PC-3 (cell line): ENCODE measurements at regions not wholly inside any gene's neighbourhood (a gene's known extent, or its start where the extent isn't known, plus 50 kb on each side); places are given as distances from the start of the nearest gene placed in this dataset.

ENCODE experiments used
- ATAC-seq: fragments of 200-7000 bp; cut with Tn5 transposase; 2 replicates; pipeline ENCODE4 v1.9.1; 2020; ENCODE audit warnings: mild to moderate bottlenecking, moderate library complexity
- BruUV-seq: library from RNA; stranded (reverse); fragments of 400-500 nt; replicated peaks from 2 replicates; lab custom pipeline; 2021; lab: Mats Ljungman, UMichigan
- CTCF ChIA-PET: fragments of 300-600 bp; sonication (Branson Sonifier 250); formaldehyde crosslinking; loops from one replicate; lab custom pipeline; 2022; ENCODE audit warnings: antibody characterized with exemption; lab: Charles Lee
- POLR2A ChIA-PET: fragments of 300-600 bp; sonication (Branson Sonifier 250); formaldehyde crosslinking; loops from one replicate; lab custom pipeline; 2022; ENCODE audit warnings: antibody characterized with exemption; ENCODE audit not compliant: unreplicated experiment; lab: Charles Lee
- DNase-seq: peaks from one replicate; pipeline ENCODE4 v3.0.0-alpha.2; 2015
- H2AFZ ChIP-seq: fragments of 300-600 bp; sonication (generic); 2 replicates; pipeline ENCODE4 v1.6.0; 2016; ENCODE audit warnings: antibody characterized with exemption, low read length
- H3F3A ChIP-seq: fragments of 300-600 bp; sonication (generic); one replicate; pipeline ENCODE4 v1.6.0; 2017; ENCODE audit warnings: antibody characterized with exemption, low read length, control low read depth, mild to moderate bottlenecking; ENCODE audit not compliant: unreplicated experiment
- H3K27ac ChIP-seq: fragments of 300-600 bp; sonication (generic); 2 replicates; pipeline ENCODE4 v1.5.1; 2016; ENCODE audit warnings: mild to moderate bottlenecking, low read length
- H3K27me3 ChIP-seq: fragments of 300-600 bp; sonication (generic); 2 replicates; pipeline ENCODE4 v1.6.1; 2016; ENCODE audit warnings: low read length, mixed read lengths
- H3K36me3 ChIP-seq: fragments of 300-600 bp; sonication (generic); 2 replicates; pipeline ENCODE4 v1.6.1; 2016; ENCODE audit warnings: low read depth, mixed run types, low read length, mixed read lengths
- H3K4me1 ChIP-seq: fragments of 300-600 bp; sonication (generic); 2 replicates; pipeline ENCODE4 v1.5.1; 2016; ENCODE audit warnings: low read length; ENCODE audit not compliant: insufficient read depth
- H3K4me2 ChIP-seq: fragments of 300-600 bp; sonication (generic); 2 replicates; pipeline ENCODE4 v1.6.0; 2016; ENCODE audit warnings: low read length
- H3K4me3 ChIP-seq: fragments of 300-600 bp; sonication (generic); 2 replicates; pipeline ENCODE4 v1.5.1; 2016; ENCODE audit warnings: mild to moderate bottlenecking, low read length, mixed read lengths
- H3K79me2 ChIP-seq: fragments of 300-600 bp; sonication (generic); 2 replicates; pipeline ENCODE4 v1.6.1; 2017; ENCODE audit warnings: low read length, mixed read lengths
- H3K9ac ChIP-seq: fragments of 300-600 bp; sonication (generic); 2 replicates; pipeline ENCODE4 v1.6.0; 2016; ENCODE audit warnings: mild to moderate bottlenecking, low read length
- H3K9me2 ChIP-seq: fragments of 300-600 bp; sonication (generic); replicated peaks from 2 replicates; pipeline ENCODE4 v1.6.1; 2016; ENCODE audit warnings: mixed run types, low read length, mixed read lengths
- H3K9me3 ChIP-seq: fragments of 300-600 bp; sonication (generic); 2 replicates; pipeline ENCODE4 v1.6.1; 2016; ENCODE audit warnings: low read length, mixed read lengths
- H4K20me1 ChIP-seq: fragments of 300-600 bp; sonication (generic); 2 replicates; pipeline ENCODE4 v1.6.1; 2016; ENCODE audit warnings: low read length, mixed read lengths
- EZH2 ChIP-seq: fragments of 300-600 bp; sonication (generic); IDR thresholded peaks from one replicate; pipeline ENCODE4 v1.6.1; 2017; ENCODE audit warnings: antibody characterized with exemption, mild to moderate bottlenecking, low read length; ENCODE audit not compliant: unreplicated experiment
- EZH2phosphoT487 ChIP-seq: fragments of 300-600 bp; sonication (generic); IDR thresholded peaks from 2 replicates; pipeline ENCODE4 v1.6.1; 2018; ENCODE audit warnings: mild to moderate bottlenecking, antibody characterized with exemption, low read length, borderline replicate concordance
- intact Hi-C: fragments of 100-400 bp; cut with micrococcal nuclease; formaldehyde crosslinking; loops from 2 replicates; pipeline ENCODE4 v1.9.0; 2023
- TF ChIP-seq, protein P1 (sequence below): fragments of 300-600 bp; sonication (generic); conservative IDR thresholded peaks from 2 replicates; pipeline ENCODE4 v1.5.1; 2017; ENCODE audit warnings: antibody characterized with exemption, low read depth, mild to moderate bottlenecking, low read length

GRCh38 chr3:31167666-31168065, 273.2 kb upstream of the GADL1 start:
- no TSS peak for BruUV-seq
- DNase-seq: no peak
- ChIA-PET POLR2A (interaction anchor here (0.6 kb wide), 1 partner anchor 1120 kb away, joined by 3 read pairs; no protein-coding TSS in a partner anchor), CTCF (no interaction called here)
- H3F3A ChIP-seq: no peaks in the 10 kb centered on the region
- no peaks in the 10 kb centered on the region for H4K20me1 ChIP-seq
- no peak overlapping the region for H3K27ac ChIP-seq
- no peaks in the 10 kb centered on the region for H3K9me2 ChIP-seq
- TF ChIP-seq, protein P1, sequence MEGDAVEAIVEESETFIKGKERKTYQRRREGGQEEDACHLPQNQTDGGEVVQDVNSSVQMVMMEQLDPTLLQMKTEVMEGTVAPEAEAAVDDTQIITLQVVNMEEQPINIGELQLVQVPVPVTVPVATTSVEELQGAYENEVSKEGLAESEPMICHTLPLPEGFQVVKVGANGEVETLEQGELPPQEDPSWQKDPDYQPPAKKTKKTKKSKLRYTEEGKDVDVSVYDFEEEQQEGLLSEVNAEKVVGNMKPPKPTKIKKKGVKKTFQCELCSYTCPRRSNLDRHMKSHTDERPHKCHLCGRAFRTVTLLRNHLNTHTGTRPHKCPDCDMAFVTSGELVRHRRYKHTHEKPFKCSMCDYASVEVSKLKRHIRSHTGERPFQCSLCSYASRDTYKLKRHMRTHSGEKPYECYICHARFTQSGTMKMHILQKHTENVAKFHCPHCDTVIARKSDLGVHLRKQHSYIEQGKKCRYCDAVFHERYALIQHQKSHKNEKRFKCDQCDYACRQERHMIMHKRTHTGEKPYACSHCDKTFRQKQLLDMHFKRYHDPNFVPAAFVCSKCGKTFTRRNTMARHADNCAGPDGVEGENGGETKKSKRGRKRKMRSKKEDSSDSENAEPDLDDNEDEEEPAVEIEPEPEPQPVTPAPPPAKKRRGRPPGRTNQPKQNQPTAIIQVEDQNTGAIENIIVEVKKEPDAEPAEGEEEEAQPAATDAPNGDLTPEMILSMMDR: no peak
- no peak for TF ChIP-seq EZH2phosphoT487
- TF ChIP-seq EZH2: no peak
- no peak for ATAC-seq
- no peak overlapping the region for H3K4me3 ChIP-seq
- no peaks in the 10 kb centered on the region for H3K27me3 ChIP-seq
- no peaks in the 10 kb centered on the region for H3K9me3 ChIP-seq
- H3K9ac ChIP-seq: no peak overlapping the region
- no peaks in the 10 kb centered on the region for H3K79me2 ChIP-seq
- no peak overlapping the region for H2AFZ ChIP-seq
- intact Hi-C loops: loop anchor here (2.0 to 10.0 kb wide), 3 partner anchors 121 to 600 kb away; no protein-coding TSS in a partner anchor
- H3K4me1 ChIP-seq: peaks cover 28% of the 10 kb centered on the region
- no peaks in the 10 kb centered on the region for H3K36me3 ChIP-seq
- H3K4me2 ChIP-seq: no peak overlapping the region

DNA sequence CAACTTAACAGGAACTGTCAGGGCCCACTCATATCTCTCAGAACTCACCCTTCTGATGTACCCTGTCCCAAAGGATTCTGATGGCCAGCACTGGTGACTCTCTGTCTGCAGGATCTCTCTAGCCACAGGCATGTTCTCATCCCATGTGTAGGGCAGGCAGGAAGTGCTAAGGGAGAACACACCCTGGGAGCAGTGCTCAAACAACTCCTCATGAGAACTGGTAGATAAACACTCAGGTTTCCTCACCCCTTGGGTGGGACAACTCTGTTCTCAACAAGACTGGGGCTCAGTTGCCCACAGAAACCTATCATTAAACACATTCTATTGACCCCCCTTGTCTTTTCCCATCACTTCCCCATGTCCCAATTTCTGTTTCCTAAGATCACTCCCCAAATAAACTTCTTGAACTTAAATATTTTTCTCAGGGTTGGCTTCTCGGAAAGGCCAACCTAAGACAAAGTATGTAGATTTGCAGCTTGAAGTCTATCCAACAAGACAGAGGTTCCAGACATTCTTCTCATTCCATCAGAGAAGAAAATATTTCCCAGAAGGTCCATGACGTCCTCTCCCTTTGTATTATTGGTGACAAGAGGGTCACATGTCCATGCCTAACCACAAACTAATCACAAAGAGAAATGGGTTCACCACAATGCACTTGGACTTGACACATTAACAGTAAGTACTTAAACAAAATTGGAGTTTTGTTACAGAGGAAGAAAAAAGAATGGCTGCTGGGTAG, 276.6 kb upstream of the GADL1 start:
- ATAC-seq (no peak), DNase-seq (no peak)
- CTCF ChIA-PET: no interaction called here
- POLR2A ChIA-PET: no interaction called here
- intact Hi-C loops: no loop called here
- no peaks in the 10 kb centered on the region for H3K9me3 ChIP-seq
- no peak overlapping the region for H3K4me3 ChIP-seq
- no peaks in the 10 kb centered on the region for H3F3A ChIP-seq
- no peak overlapping the region for H3K9ac ChIP-seq
- BruUV-seq: no TSS peak
- H3K9me2 ChIP-seq: no peaks in the 10 kb centered on the region
- no peaks in the 10 kb centered on the region for H4K20me1 ChIP-seq
- H2AFZ ChIP-seq: no peak overlapping the region
- TF ChIP-seq EZH2phosphoT487 (no peak), EZH2 (no peak)
- TF ChIP-seq, protein P1: no peak
- no peak overlapping the region for H3K27ac ChIP-seq
- no peak overlapping the region for H3K4me2 ChIP-seq
- peaks cover 16% of the 10 kb centered on the region for H3K4me1 ChIP-seq
- no peaks in the 10 kb centered on the region for H3K36me3 ChIP-seq
- no peaks in the 10 kb centered on the region for H3K27me3 ChIP-seq
- no peaks in the 10 kb centered on the region for H3K79me2 ChIP-seq

DNA sequence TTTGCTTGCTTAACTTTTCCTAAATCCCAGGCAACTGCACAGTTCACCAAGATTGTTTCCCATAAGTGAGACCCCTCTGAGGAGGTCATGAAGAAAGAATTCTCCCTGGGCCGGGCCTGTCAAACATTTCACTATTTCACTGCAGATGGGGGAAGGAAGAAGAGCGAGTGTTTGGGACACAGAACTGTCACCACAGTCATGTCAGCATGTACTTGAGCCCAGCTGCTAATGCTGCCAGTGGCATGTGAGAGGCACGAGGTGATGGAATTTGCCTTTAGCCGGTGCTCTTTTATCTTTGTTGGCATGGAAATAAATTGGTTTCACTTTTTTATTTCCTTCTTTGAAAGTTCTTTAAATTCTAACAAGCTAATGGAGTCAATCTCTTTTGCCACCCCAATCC, 277.9 kb upstream of the GADL1 start:
- Histone ChIP-seq H3K36me3 (no peaks in the 10 kb centered on the region), H2AFZ (no peak overlapping the region), H3K79me2 (no peaks in the 10 kb centered on the region), H3K9me2 (no peaks in the 10 kb centered on the region), H3F3A (no peaks in the 10 kb centered on the region), H3K27me3 (no peaks in the 10 kb centered on the region), H3K4me1 (peaks cover 4% of the 10 kb centered on the region), H3K4me2 (no peak overlapping the region), H3K9ac (no peak overlapping the region), H3K4me3 (no peak overlapping the region), H3K9me3 (no peaks in the 10 kb centered on the region), H3K27ac (no peak overlapping the region), H4K20me1 (no peaks in the 10 kb centered on the region)
- CTCF ChIA-PET: no interaction called here
- intact Hi-C loops: no loop called here
- no TSS peak for BruUV-seq
- no peak for TF ChIP-seq EZH2
- no peak for TF ChIP-seq EZH2phosphoT487
- TF ChIP-seq, protein P1: no peak
- DNase-seq: no peak
- POLR2A ChIA-PET: no interaction called here
- no peak for ATAC-seq
